ENCODE measurements at regions not wholly inside any gene's neighbourhood (a gene's known extent, or its start where the extent isn't known, plus 50 kb on each side); places are given as distances from the start of the nearest gene placed in this dataset.

DNA sequence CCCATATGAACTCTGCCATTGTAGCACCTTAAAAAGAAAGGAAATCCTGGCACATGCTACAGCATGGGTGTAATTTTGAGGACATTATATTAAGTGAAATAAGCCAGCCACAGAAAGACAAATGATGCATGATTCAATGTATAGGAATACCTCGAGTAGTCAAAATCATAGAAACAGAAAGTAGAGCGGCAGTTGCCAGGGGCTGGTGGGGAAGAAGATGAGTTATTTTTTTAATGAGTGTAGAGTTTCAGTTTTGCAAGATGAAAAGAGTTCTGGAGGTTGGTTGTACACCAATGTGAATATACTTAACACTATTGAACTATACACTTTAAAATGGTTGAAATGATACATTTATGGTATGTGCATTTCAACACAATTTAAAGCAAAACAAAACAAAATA, 133.0 kb downstream of the ZDHHC21 start:
- DNase-seq (ENCODE audit: low read depth, low spot score), result no peak
- no peaks in the 10 kb centered on the region for H3K27me3 ChIP-seq (ENCODE audit: control insufficient read depth, insufficient read depth, low read length)
- H3K4me1 ChIP-seq (ENCODE audit: control insufficient read depth, insufficient read depth, low read length), result 0 out of 2 replicates have a peak, but pooled peaks cover 1% of the 10 kb centered on the region
- H3K27ac ChIP-seq (ENCODE audit: low read length), result no peak overlapping the region
- H3K36me3 ChIP-seq (ENCODE audit: control insufficient read depth, insufficient read depth, low read length), result no peaks in the 10 kb centered on the region
- WGBS (ENCODE audit: insufficient coverage, insufficient read length), result no CpG with 5 or more reads among the region's 2 CpGs
- H3K9me3 ChIP-seq (ENCODE audit: control insufficient read depth, insufficient read depth, low read length), result no peaks in the 10 kb centered on the region; the same call in 1 of the 2 replicates
- no peak overlapping the region for H3K4me3 ChIP-seq (ENCODE audit: low read length)

GRCh38 chr9:14554886-14555285, 138.3 kb downstream of the ZDHHC21 start:
- Histone ChIP-seq H3K36me3 (ENCODE audit: control insufficient read depth, insufficient read depth, low read length) (no peaks in the 10 kb centered on the region), H3K27me3 (ENCODE audit: control insufficient read depth, insufficient read depth, low read length) (no peaks in the 10 kb centered on the region), H3K4me1 (ENCODE audit: control insufficient read depth, insufficient read depth, low read length) (no peaks in the 10 kb centered on the region), H3K9me3 (ENCODE audit: control insufficient read depth, insufficient read depth, low read length) (no peaks in the 10 kb centered on the region; the same call in 1 of the 2 replicates), H3K4me3 (ENCODE audit: low read length) (no peak overlapping the region), H3K27ac (ENCODE audit: low read length) (no peak overlapping the region)
- no peak for DNase-seq (ENCODE audit: low read depth, low spot score)
- WGBS (ENCODE audit: insufficient coverage, insufficient read length), result no CpG with 5 or more reads among the region's 4 CpGs

DNA sequence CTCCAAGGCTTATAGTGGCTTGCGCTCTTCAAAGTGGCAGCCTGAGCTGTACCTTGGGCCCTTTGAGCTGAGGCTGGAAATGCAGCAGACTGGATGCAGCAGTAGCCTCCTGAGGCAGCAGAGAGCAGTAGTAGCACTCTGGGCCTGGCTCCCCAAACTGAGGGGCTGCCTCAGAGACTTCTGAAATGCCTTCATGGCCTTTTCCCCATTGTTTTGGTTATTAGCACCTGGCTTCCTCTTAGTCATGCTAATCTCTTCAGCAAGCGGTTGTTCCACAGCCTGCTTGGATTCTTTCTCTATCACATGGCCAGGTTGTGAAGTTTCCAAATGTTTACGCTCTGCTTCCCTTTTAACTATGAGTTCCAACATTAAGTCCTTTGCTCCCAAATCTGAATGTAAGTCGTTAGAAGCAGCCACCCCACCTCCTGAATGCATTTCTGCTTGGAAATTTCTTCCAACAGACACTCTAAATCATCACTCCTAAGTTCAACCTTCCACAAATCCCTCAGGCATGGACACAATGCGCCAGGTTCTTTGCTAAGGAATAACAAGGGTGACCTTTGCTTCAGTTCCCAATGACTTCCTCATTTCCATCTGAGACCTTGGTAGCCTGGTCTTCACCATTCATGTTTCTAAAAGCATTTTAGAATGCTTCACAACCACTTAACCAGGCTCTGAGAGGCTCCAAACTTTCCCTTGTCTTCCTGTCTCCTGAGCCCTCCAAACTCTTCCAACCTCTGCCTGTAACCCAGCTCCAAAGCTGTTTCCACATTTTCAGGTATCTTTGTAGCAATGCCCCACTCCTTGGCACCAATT, 145.8 kb downstream of the ZDHHC21 start:
- Histone ChIP-seq H3K27me3 (ENCODE audit: control insufficient read depth, insufficient read depth, low read length) (no peaks in the 10 kb centered on the region), H3K27ac (ENCODE audit: low read length) (peak overlapping the region; percentile 91), H3K4me3 (ENCODE audit: low read length) (no peak overlapping the region), H3K36me3 (ENCODE audit: control insufficient read depth, insufficient read depth, low read length) (no peaks in the 10 kb centered on the region), H3K4me1 (ENCODE audit: control insufficient read depth, insufficient read depth, low read length) (peaks cover 8% of the 10 kb centered on the region), H3K9me3 (ENCODE audit: control insufficient read depth, insufficient read depth, low read length) (no peaks in the 10 kb centered on the region)
- peak; percentile 92 for DNase-seq (ENCODE audit: low read depth, low spot score)
- no CpG with 5 or more reads among the region's 5 CpGs for WGBS (ENCODE audit: insufficient coverage, insufficient read length)

DNA sequence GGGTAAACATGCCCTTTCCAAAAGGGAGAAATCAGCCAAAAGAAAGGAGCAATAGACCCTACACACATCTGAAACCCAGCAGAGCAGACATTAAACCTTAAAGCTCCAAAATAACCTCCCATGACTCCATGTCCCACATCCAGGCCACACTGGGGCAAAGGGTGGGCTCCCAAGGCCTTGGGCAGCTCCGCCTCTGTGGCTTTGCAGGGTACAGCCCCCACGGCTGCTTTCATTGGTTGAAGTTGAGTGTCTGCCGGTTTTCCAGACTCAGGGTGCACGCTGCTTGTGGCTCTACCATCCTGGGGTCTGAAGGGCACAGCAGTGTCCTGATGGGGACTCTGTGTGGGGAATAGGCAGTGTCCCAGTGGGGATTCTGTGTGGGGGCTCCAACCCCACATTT, 146.5 kb downstream of the ZDHHC21 start:
- Histone ChIP-seq H3K4me1 (ENCODE audit: control insufficient read depth, insufficient read depth, low read length) (peaks cover 11% of the 10 kb centered on the region), H3K4me3 (ENCODE audit: low read length) (no peak overlapping the region), H3K27ac (ENCODE audit: low read length) (peak overlapping the region; percentile 91), H3K27me3 (ENCODE audit: control insufficient read depth, insufficient read depth, low read length) (no peaks in the 10 kb centered on the region), H3K9me3 (ENCODE audit: control insufficient read depth, insufficient read depth, low read length) (no peaks in the 10 kb centered on the region), H3K36me3 (ENCODE audit: control insufficient read depth, insufficient read depth, low read length) (no peaks in the 10 kb centered on the region)
- DNase-seq (ENCODE audit: low read depth, low spot score), result no peak
- WGBS (ENCODE audit: insufficient coverage, insufficient read length), result no CpG with 5 or more reads among the region's 4 CpGs

DNA sequence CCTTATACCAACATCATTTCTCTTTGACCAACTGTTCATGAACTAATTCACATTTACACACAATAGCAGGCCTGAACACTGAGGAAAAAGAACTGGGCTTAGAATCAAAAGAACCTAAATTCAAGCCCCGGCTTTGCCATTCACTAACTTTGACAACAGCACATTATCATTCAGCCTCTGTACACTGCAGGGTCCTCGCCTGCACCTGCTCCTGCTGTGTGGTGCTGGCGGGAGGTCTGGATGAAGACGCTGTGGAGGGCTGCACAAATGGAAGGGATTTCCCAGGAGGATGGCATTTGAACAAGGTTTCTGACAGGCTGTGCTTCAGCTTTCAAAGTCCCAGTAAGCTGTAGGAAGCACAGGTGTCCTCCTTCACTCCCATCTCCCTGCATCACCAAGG, 151.2 kb downstream of the ZDHHC21 start:
- no peak for DNase-seq (ENCODE audit: low read depth, low spot score)
- Histone ChIP-seq H3K36me3 (ENCODE audit: control insufficient read depth, insufficient read depth, low read length) (no peaks in the 10 kb centered on the region), H3K4me1 (ENCODE audit: control insufficient read depth, insufficient read depth, low read length) (peaks cover 9% of the 10 kb centered on the region), H3K9me3 (ENCODE audit: control insufficient read depth, insufficient read depth, low read length) (no peaks in the 10 kb centered on the region), H3K27ac (ENCODE audit: low read length) (no peak overlapping the region), H3K4me3 (ENCODE audit: low read length) (no peak overlapping the region), H3K27me3 (ENCODE audit: control insufficient read depth, insufficient read depth, low read length) (no peaks in the 10 kb centered on the region)
- WGBS (ENCODE audit: insufficient coverage, insufficient read length), result no CpG with 5 or more reads among the region's 4 CpGs

- no peak overlapping the region for H3K27ac ChIP-seq (ENCODE audit: low read length)
- no peak for DNase-seq (ENCODE audit: low read depth, low spot score)
- H3K4me3 ChIP-seq (ENCODE audit: low read length), result no peak overlapping the region
- WGBS (ENCODE audit: insufficient coverage, insufficient read length), result no CpG with 5 or more reads among the region's 4 CpGs
- no peaks in the 10 kb centered on the region for H3K27me3 ChIP-seq (ENCODE audit: control insufficient read depth, insufficient read depth, low read length)
- H3K4me1 ChIP-seq (ENCODE audit: control insufficient read depth, insufficient read depth, low read length), result peaks cover 5% of the 10 kb centered on the region; the same call in 1 of the 2 replicates
- H3K9me3 ChIP-seq (ENCODE audit: control insufficient read depth, insufficient read depth, low read length), result no peaks in the 10 kb centered on the region
- H3K36me3 ChIP-seq (ENCODE audit: control insufficient read depth, insufficient read depth, low read length), result no peaks in the 10 kb centered on the region
Observed at GRCh38 chr9:14538526-14538925, 154.7 kb downstream of the ZDHHC21 start.

- DNase-seq (ENCODE audit: low read depth, low spot score), result no peak
- no peaks in the 10 kb centered on the region for H3K9me3 ChIP-seq (ENCODE audit: control insufficient read depth, insufficient read depth, low read length)
- H3K27ac ChIP-seq (ENCODE audit: low read length), result no peak overlapping the region
- no peak overlapping the region for H3K4me3 ChIP-seq (ENCODE audit: low read length)
- H3K27me3 ChIP-seq (ENCODE audit: control insufficient read depth, insufficient read depth, low read length), result no peaks in the 10 kb centered on the region
- no CpG with 5 or more reads among the region's 12 CpGs for WGBS (ENCODE audit: insufficient coverage, insufficient read length)
- H3K4me1 ChIP-seq (ENCODE audit: control insufficient read depth, insufficient read depth, low read length), result peaks cover 4% of the 10 kb centered on the region; the same call in 1 of the 2 replicates
- H3K36me3 ChIP-seq (ENCODE audit: control insufficient read depth, insufficient read depth, low read length), result no peaks in the 10 kb centered on the region
Observed at GRCh38 chr9:14535161-14535955, 157.9 kb downstream of the ZDHHC21 start.

DNA sequence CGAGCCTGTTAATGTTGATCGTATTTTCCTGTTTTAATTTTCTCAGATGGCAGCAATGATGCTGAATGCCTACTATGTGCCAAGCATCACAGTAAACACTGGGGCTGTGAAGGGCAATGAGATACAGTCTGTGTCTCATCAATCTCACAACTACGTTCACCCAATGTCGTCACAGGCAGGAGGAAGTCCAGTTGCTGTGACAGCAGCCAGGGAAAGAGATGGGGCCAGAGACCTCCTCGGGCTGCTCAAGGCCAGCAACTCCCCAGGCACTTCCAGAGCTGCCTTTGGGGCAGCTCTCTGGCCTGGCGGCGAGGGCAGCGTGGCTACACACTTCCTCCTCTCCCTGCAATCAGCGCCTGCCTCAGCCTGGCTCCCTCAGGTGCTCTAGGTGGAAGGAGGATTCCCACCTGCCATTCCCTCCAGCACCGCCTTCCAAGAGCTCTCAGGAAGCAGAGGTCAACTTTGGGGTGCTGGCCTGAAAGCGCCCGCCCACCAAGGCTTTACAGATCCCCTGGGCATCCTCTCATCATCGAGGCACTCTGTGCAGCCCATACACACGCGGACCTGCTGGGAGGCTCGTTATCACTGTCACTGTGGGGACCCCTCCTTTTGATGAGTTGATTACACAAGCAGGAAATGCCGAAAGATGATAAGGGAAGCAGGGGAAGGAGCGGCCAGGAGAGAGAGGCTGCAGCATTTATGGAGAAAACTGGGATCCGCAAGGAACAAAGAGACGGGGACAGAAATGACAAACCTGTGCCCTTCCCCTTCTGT, 159.2 kb downstream of the ZDHHC21 start:
- no peak overlapping the region for H3K4me3 ChIP-seq (ENCODE audit: low read length)
- no peak for DNase-seq (ENCODE audit: low read depth, low spot score)
- H3K36me3 ChIP-seq (ENCODE audit: control insufficient read depth, insufficient read depth, low read length), result no peaks in the 10 kb centered on the region
- H3K27me3 ChIP-seq (ENCODE audit: control insufficient read depth, insufficient read depth, low read length), result no peaks in the 10 kb centered on the region
- no peak overlapping the region for H3K27ac ChIP-seq (ENCODE audit: low read length)
- no CpG with 5 or more reads among the region's 20 CpGs for whole genome bisulfite sequencing (ENCODE audit: insufficient coverage, insufficient read length)
- H3K9me3 ChIP-seq (ENCODE audit: control insufficient read depth, insufficient read depth, low read length), result no peaks in the 10 kb centered on the region
- peaks cover 5% of the 10 kb centered on the region; the same call in 1 of the 2 replicates for H3K4me1 ChIP-seq (ENCODE audit: control insufficient read depth, insufficient read depth, low read length)

- Histone ChIP-seq H3K27me3 (ENCODE audit: control insufficient read depth, insufficient read depth, low read length) (no peaks in the 10 kb centered on the region), H3K4me3 (ENCODE audit: low read length) (no peak overlapping the region), H3K4me1 (ENCODE audit: control insufficient read depth, insufficient read depth, low read length) (peaks cover 5% of the 10 kb centered on the region; the same call in 1 of the 2 replicates), H3K27ac (ENCODE audit: low read length) (no peak overlapping the region), H3K9me3 (ENCODE audit: control insufficient read depth, insufficient read depth, low read length) (no peaks in the 10 kb centered on the region), H3K36me3 (ENCODE audit: control insufficient read depth, insufficient read depth, low read length) (no peaks in the 10 kb centered on the region)
- no CpG with 5 or more reads among the region's 7 CpGs for WGBS (ENCODE audit: insufficient coverage, insufficient read length)
- no peak for DNase-seq (ENCODE audit: low read depth, low spot score)
Observed at GRCh38 chr9:14532456-14533115, 160.6 kb downstream of the ZDHHC21 start.
